ENCODE measurements at regions not wholly inside any gene's neighbourhood (a gene's known extent, or its start where the extent isn't known, plus 50 kb on each side); places are given as distances from the start of the nearest gene placed in this dataset.

DNA sequence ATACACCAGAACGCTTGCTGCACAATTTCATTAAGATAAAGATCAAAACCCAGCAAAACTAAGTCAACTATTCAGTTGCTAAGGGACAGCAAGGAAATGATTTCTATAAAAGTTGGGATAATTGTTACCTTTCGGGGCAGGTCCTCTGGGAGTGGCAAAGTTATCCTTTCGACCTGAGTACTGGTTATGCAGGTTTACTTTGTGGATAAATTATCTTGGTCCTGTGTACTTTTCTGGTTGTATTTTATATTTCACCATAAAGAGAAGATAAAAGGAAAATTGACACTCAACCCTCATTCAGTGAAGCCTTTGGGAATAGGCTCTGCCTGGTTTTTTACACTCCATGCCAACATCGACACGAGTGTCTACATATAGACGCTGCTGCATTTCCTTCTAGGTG, 146.5 kb downstream of the SYK start:
- DNase-seq = no peak

DNA sequence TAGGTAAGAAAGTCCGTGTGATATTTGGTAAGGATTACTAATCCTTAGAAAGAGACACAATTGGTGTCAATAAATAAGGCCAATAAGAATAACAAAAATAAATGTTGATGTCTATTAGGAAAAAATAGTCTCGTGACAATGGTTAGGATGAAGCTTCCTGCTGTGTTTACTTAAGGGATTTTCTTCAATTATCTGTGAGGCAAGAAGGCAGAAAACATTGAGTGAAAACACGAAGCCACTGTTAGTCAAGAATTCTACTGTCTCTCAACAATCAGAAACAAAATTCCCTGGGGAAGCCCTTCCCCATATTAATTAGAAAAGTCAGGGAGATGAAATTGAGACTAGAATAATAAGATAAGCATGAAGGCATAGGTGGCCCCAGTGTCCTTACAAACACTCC, 149.0 kb downstream of the SYK start:
- no peak for DNase-seq

DNA sequence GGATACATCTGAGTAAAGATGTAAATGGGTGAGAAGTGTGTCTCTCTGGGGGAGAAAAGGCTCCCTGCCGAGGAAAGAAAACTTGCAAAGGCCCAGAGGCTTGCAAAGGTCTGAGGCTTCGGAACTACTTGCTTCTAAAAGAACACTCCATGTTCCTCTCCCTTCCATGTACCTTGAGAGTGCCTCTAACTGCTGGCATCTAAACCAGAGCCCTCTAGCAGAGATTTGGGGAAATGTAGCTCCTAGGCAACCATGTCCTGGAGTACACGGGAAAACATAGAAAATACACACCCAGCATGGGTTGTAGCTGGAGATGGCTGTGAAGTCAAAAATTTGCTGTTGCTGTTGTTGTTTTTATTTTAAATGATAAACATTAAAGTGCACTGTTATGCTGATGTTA, 151.6 kb downstream of the SYK start:
- no peak for DNase-seq

DNA sequence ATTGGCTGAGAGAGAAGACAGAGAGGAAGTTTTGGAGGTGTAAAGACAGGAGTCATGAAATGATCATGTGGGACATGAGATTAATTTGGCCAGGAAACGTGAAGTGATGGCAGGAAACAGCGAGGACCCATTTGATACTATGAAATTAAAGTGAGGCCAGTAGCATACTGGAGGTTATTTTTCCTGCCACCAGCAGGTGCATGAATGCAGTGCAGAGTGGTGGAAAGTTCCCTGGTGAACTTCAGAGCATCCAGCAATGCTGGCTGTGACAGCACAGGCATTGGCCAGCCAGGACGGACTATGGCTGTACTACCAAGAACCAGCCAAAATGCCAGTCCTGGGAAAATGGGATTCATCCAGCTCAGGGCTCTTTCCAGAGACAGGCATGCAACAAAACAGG, 152.2 kb downstream of the SYK start:
- no peak for DNase-seq

DNA sequence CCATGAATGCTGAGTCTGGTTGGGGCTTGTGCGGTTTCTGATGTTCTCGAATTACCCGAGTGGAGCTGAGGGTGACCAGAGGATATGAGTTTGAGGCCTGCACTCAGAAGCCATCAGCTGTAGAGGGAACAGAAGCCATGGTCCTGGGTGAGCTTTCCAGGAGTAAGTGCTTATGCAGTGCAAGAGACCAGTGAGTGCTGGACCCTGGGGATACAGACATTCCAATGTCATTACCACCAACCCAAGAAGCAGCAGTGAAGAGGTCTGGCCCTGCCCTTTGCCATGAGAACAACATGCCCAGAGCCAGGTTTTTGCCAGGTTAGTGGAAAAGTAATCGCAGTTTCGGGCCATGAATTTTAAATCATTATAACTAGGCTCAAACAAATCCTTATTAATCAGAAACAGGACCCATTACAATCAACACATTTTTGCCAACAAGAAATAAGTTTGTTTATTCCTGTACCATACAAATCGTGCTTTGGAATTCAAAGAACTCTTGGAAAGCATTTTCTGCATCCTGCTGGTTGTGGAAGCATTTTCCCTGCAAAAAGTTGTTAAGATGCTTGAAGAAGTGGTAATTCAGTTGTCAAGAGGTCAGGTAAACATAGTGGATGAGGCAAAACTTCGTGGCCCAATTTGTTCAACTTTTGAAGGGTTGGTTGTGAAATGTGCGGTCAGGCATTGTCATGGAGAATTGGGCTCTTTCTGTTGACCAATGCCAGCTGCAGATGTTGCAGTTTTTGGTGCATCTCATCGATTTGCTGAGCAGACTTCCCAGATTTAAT, 154.6 kb downstream of the SYK start:
- DNase-seq = no peak

DNA sequence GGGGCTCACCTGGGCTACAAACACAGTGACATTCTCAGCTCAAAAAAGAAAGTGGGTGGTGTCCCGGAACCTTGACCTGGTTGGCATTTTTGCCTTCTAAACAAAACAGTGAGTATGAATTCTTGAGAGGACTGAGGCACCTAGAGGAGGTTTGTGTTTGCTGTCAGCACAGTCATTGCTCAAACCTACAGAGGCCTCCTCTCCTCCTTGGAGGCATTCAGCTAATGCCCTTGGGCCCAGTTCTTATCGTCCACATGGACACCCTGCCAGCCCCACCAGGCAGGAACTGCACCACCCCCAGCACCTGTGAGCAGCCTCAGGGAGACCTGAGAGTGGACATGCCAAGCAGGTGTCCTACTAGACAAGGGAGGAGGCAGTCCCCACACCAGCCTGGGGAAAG, 156.7 kb downstream of the SYK start:
- no peak for DNase-seq

DNA sequence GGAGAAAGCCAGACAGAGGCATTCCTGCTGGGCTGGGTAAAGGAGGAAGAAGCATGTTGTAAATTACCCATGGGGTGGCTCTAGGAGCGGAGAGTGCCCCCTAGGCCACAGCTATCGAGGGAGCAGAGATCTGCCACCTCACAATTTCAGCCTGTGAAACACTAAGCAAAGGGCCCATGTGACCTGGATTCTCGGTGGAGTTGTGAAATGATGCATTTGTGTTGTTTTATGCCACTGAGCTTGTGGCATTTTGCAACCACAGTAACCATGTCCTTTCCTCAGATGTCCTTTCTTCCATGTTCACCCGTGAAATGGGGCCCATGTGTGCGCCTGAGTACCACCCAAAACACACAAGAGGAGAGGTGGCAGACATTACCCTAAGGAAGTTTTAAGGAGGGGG, 159.3 kb downstream of the SYK start:
- DNase-seq = no peak

DNA sequence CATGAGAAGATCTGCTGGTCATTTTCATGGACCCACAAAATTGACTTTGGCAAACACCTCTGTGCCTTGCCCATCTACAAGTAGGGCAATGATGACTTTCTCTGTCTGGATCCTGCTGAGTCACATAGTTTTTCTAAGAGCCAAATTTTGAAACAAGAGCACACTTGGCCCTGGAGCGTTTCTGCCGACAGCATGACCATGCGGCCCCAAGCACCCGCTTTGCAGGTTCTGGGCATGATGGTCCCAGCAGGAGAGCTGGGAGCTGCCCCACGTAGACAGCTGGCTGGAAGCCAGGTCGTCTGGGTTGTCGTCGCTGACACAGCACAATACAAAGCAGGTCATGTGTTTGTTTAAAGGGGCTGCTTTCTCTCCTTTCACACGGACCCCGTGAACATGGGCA, 159.8 kb downstream of the SYK start:
- DNase-seq = no peak

DNA sequence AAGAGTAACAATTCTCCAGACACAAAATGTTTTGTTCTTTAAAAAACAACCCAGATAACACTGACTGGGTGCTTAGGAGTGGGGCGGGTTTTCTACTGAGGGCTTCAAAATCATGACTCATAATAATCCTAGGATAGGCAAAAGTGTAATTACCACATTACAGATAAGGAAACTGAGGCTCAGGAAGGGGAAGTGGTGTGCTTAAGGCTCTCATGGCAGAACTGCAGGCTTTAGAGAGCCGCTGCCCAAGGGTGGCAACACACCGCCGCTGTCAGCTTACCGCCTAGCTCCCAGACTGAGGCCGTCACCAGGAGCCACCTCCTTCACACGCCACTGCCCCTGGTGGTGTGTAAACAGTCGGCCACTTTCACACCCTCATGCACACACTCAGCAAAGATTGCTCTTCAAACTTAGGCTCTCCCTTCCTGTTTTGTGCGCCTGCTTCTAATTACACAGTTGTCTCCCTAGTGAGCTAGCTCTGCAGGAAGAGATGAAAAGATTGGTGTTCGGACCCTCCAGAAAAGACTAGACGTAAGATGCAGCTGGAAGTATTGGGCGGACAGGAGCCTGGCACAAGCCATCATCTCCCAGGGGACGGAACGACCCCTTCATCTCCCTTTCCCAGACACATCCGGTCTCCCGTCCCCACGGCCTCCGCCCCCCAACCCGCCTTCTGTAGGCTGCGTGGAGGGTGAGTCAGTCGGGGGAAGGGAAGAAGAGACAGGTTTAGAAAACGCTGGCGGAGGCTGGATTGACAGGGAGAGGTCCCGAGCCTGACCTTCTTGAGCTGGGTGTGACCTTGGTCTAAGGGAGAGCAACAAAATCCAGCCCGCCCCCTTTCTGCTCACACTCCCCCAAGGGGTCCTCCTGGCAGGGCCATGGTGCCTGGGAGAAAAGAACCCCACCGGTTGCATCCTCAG, 162.7 kb downstream of the SYK start:
- DNase-seq = no peak

DNA sequence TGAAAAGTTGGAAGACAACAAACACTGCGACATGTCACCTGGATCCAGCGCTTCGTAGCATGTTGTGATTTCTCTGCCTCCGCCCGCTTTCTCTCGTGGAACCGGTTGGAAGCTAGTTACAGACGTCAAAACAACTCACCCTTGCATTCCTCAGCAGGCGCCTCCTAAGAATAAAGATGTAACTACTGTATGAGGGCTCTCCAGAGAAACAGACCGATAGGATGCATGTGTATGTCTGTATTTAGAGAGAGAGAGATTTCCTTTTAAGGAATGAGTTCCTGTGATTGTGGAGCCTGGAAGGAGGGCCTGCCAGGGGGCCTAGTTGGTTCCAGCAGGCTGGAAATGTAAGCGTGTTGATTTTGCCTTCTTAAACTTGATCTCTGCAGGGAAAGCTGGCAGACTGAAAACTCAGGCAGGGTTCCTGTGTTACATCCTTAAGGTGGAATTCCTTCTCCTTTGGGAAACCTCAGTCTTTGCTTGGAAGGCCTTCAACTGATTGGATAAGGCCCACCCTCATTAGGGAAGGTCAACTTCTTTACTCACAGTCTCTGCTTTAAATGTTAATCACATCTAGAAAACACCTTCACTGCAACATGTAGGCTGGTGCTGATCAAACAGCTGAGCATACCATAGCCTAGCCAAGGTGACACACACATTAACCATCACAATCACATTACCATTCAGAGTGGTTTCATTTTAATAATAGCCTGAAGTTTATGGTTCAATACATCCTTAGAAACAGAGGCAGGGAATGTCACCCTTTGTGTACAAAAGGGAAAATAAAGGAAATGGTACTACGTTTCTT, 163.8 kb downstream of the SYK start:
- DNase-seq = no peak

DNA sequence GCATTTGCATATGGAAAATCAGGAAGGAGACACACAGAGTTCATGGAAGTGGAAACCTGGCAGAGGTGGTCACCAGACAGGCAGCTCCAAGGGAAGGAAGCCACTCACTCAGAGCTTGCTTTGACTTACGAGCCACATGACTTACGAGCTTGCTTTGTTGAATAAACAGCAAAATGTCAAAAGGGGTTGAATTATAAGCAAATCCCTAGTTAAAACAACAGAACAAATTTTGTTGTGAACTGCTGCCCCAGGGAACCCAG, 164.3 kb downstream of the SYK start:
- DNase-seq = no peak

DNA sequence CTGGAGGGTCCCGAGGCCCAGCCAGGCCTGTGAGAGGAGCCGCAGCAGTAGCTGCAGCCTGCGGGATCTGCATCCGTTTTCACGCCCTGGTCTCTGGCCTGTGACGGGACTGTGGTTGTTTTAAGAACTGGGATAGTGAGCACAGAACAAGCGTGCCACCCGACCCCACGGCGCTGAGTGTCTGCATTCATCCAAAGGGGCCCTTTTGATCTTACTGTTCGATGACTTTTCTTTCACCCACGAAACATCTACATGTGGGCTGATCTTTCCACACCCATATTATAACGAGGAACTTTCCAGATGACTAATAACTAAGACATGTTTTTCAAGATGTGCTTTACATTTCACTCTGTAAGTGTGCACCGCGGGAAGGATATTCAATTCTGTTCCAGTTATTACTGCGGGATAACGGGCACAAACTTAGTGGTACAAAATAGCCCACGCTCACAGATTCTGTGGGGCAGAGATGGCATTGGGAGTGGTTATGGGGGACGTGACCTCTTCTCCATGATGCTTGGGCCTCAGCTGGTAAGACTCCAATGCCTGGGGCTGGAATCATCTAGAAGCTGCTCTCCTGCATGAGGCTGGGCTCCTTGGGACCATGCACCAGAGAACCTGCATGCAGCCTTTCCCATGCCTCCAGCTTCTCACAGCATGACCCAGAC, 165.0 kb downstream of the SYK start:
- no peak for DNase-seq

DNA sequence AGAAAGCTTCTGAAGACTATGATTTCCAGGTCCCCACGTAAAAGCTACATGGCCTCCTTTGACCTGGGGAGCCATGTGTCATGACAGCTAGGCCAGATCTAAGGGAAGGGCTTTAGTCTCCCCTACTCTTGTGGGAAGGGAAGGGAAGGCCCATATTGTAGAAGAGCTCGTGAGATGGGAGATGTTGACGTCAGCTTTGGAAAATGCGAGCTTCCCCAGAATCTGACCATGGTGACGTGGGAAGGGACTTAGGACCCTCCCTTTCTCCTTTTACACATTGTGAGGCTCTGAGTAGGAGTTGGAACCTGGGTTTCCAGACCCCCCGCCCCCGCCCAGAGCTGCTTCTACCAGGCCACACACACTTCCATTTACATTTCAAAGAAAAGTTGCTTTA, 165.5 kb downstream of the SYK start:
- DNase-seq = no peak

DNA sequence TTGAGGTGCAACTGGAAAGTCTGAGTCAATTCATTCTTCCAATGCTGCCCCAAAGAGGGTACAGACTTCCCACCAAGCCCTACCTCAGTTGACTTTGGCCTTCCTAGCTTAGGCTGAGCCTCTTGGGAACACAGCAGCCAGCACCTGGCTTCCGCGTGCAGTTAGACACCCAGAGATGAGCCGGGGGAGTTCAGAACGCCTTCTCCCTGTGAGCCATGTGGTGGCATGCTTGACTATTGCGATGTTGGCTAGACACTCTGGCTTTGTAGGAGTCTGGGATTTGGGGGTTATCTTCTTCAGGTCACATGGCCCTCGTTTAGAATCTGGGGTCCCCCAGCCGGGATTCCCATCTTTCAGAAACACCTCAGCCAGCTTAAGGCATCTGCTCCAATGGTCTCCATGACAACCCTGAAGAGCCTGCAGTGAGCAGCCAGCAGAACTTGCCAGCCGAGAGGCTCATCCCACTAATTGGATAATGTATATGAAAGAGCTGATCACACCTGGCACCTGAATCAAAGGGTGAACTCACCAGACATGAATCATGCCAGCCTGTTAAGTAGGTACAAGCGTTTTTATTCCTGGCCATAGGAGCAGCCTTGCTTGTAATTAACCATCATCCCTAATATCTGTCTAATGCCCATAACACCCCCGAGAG, 167.5 kb downstream of the SYK start:
- DNase-seq = no peak

DNA sequence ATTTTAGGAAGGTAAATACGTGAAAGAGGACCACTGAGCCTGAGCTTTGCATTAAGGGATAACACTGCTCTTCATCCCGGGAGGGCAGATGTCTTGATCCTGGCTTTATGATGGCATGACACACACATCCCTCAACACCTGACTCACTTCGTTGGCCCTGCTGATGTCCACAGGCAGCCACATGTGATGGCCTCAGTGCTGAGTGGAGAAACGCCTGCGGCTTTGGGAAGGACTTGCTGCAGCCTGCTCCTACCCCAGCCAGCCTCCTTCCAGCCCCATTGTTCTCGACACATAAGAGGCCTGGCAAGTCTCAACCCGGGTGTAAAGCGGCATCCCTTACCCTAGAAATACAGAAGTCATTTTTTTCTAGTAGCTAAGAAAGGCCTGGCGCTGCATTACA, 169.0 kb downstream of the SYK start:
- DNase-seq = no peak

DNA sequence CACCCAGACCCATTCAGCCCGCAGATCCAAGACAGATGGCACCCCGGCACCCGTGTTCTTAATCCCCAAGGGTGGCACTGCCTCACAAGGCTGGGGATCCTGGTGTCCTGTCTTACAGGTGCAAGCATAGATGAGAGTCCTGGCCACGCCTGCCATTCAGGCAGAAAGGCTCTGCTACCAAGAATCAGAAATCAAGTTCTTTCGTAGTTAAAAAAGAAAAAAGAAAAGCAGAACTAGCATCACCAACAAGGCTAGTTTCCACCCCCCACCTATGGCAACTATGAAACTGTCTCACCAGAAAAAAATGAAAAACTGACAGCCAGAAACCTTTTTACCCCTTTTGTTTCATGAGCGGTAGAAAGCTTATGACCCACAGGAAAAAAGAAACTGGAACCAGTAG, 170.4 kb downstream of the SYK start:
- DNase-seq = no peak

DNA sequence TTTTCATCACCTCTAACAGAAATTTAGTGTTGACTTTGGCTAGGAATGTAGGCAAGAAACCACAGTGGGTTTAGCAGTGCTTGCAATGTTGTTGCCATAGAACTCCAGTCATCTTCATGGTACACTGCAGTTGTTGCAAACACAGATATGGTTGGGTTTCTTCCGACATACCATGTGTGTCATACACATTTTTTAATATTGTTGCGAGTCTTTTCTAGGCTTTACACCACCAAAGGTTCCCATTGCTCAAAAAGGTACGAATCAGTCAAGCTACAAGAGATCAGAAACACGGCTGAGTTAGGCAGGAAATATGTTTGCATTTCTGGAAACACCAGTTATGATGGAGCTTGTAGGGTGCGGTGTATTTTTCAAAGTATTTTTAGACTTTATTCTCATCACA, 172.4 kb downstream of the SYK start:
- no peak for DNase-seq

DNA sequence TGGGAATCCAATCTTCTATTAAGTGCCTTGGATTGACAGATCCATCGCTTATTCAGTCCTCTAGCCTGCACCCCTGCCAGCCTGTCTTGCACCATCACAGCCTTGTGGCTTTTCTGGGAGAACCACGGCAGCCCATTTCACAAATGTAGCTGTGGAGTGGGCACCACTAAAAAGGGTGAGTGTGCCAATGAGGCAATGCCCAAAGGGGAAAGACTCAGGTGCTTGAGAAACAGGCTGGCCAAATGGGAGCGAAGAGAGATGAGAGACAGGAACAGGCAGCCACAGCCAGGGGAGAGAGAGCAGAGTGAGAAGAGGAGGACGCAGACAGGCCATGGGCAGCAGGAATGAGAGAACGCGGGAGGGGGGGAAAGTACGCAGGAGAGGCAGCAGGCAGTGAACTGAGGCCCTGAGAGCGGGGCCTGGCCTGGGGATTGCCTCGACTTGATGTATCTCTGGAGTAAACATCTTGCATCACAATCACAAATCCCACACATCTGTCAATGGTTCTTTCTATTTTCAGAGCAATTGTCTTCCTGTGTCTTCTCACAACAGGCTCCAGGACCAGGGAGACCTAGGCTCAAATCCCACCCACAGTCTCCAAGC, 173.1 kb downstream of the SYK start:
- DNase-seq = no peak

DNA sequence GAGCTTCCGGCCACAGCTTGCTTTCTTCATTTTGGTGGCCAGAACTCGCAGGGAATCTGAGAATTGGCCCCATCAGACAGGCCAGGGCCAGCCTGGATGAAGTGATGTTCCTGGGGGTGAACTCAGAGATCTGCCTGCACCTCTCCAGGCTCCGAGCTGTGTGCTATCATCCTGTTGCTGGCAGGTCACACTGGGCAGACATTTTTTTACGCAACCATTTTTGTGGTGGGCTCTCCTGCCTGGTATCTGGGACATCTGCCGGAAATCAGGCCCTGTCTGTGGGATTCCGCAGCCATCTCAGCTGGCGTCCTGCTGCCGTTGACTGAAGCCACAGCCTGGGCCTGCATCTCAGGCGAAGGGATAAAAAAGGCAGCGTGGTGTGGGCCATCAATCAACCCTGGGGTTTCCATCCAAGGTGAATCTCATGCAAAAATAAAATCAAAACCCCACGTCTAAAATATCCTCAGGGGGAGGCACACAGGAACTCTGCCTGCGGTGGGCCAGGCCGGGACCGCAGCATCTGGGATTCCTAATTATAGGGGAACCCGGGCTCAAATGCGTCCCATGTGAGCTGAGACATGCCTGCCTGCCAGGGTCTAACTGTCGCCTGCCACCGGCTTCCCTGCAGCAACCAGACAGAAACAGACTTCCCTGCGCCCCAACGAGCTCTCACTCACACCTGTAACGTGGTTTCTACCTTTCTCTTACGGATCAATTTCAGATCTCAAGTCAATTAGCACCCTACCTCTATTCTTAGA, 174.3 kb downstream of the SYK start:
- DNase-seq = peak in 1 of 14 donors; percentile 68

DNA sequence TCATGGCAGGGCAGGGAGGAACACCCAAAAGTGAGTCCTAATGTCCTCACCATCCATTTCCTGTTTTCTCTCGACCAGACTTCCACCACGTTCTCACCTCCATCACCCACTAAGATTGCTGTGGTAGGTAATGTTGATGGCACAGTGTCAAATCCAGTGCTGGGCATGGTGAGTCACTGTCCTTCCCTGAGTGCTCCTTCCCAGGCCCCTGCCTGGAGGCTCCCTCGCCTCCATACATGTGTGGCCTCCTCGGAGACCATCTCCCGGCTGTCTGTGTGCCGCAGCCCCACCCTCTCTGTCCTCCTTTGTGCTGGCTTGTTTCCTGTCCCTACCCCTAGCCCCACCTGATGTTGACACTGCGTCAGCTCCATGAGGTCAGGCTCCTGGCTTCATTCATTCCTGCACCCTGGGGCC, 177.5 kb downstream of the SYK start:
- DNase-seq = no peak

DNA sequence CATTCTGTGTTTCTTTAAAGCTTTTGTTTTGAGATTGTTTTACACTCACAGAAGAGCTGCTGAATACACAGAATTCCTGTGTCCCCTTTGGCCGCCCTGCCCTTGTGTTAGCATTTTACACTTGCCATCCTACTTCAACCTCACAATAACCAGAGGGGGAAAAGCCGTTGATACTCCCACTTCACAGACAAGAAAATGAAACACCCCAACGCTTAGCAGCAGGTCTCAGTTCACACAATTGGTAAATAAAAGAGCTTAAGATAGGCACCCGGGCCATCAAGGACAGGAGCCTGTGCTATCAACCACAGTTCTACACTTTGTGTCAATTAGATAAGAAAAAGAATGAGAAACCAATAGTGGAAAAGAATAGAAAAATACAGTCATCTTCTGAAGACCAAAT, 178.0 kb downstream of the SYK start:
- no peak for DNase-seq

All from C1 segment of cervical spinal cord (tissue), 14 donors.